Glutamatergic neuron (in vitro differentiated cells): ENCODE measurements at regions not wholly inside any gene's neighbourhood (a gene's known extent, or its start where the extent isn't known, plus 50 kb on each side); places are given as distances from the start of the nearest gene placed in this dataset.
"Not testable (repeated sequence)": the region's sequence is repeated elsewhere in the genome, so short reads cannot be mapped to it uniquely, and the experiment has no call there.

ENCODE experiments used
- DNase-seq: peaks from one replicate; pipeline ENCODE4 v3.0.0; 2022
- H3K27ac Mint-ChIP-seq: one replicate; pipeline ENCODE4 v1.8.0; 2020; ENCODE audit warnings: mild to moderate bottlenecking, mixed read lengths, inconsistent platforms; ENCODE audit not compliant: unreplicated experiment
- H3K27me3 Mint-ChIP-seq: one replicate; pipeline ENCODE4 v1.8.0; 2020; ENCODE audit warnings: mild to moderate bottlenecking, moderate library complexity, mixed read lengths, inconsistent platforms; ENCODE audit not compliant: unreplicated experiment
- H3K36me3 Mint-ChIP-seq: one replicate; pipeline ENCODE4 v1.8.0; 2020; ENCODE audit warnings: mild to moderate bottlenecking, mixed read lengths, inconsistent platforms; ENCODE audit not compliant: unreplicated experiment
- H3K4me1 Mint-ChIP-seq: one replicate; pipeline ENCODE4 v1.8.0; 2020; ENCODE audit warnings: mild to moderate bottlenecking, low read depth, mixed read lengths, inconsistent platforms; ENCODE audit not compliant: unreplicated experiment
- H3K4me3 Mint-ChIP-seq: one replicate; pipeline ENCODE4 v1.8.0; 2020; ENCODE audit warnings: mild to moderate bottlenecking, mixed read lengths, inconsistent platforms; ENCODE audit not compliant: unreplicated experiment
- H3K9me3 Mint-ChIP-seq: one replicate; pipeline ENCODE4 v1.8.0; 2020; ENCODE audit warnings: mild to moderate bottlenecking, moderate library complexity, mixed read lengths, inconsistent platforms; ENCODE audit not compliant: unreplicated experiment
- CTCF ChIP-seq: fragments of 200-600 bp; sonication (generic); IDR thresholded peaks from one replicate; pipeline ENCODE4 v1.5.0; 2021; ENCODE audit not compliant: partially characterized antibody, unreplicated experiment

- DNase-seq = no peak
- Mint-ChIP-seq H3K27ac (no peak overlapping the region), H3K27me3 (peaks cover 2% of the 10 kb centered on the region), H3K9me3 (no peaks in the 10 kb centered on the region), H3K4me3 (no peak overlapping the region), H3K4me1 (no peaks in the 10 kb centered on the region), H3K36me3 (no peaks in the 10 kb centered on the region)
- TF ChIP-seq CTCF = no peak
These were observed 1078.3 kb upstream of the EDIL3 start for GRCh38 chr5:85462957-85463356.

- Mint-ChIP-seq H3K36me3 (no peaks in the 10 kb centered on the region), H3K4me1 (no peaks in the 10 kb centered on the region), H3K9me3 (no peaks in the 10 kb centered on the region), H3K27ac (no peak overlapping the region), H3K4me3 (no peak overlapping the region), H3K27me3 (no peaks in the 10 kb centered on the region)
- no peak for DNase-seq
- no peak for TF ChIP-seq CTCF
These were observed 1081.7 kb upstream of the EDIL3 start for GRCh38 chr5:85466423-85466822.

- Mint-ChIP-seq H3K36me3 (no peaks in the 10 kb centered on the region), H3K4me1 (no peaks in the 10 kb centered on the region), H3K9me3 (no peaks in the 10 kb centered on the region), H3K27ac (no peak overlapping the region), H3K27me3 (no peaks in the 10 kb centered on the region), H3K4me3 (no peak overlapping the region)
- DNase-seq = no peak
- no peak for TF ChIP-seq CTCF
These were observed 1088.1 kb upstream of the EDIL3 start for GRCh38 chr5:85472749-85473148.

GRCh38 chr5:85475151-85475550 is 1090.5 kb upstream of the EDIL3 start:
- not testable (repeated sequence) for H3K9me3 Mint-ChIP-seq, H3K4me3 Mint-ChIP-seq, H3K36me3 Mint-ChIP-seq, DNase-seq, H3K27ac Mint-ChIP-seq, H3K4me1 Mint-ChIP-seq, H3K27me3 Mint-ChIP-seq

- no peak overlapping the region for H3K4me3 Mint-ChIP-seq
- H3K36me3 Mint-ChIP-seq = no peaks in the 10 kb centered on the region
- no peaks in the 10 kb centered on the region for H3K9me3 Mint-ChIP-seq
- H3K4me1 Mint-ChIP-seq = no peaks in the 10 kb centered on the region
- H3K27ac Mint-ChIP-seq = no peak overlapping the region
- no peak for DNase-seq
- no peak for TF ChIP-seq CTCF
- no peaks in the 10 kb centered on the region for H3K27me3 Mint-ChIP-seq
These were observed 1091.9 kb upstream of the EDIL3 start for GRCh38 chr5:85476617-85477016.

GRCh38 chr5:85479849-85480248 is 1095.2 kb upstream of the EDIL3 start:
- TF ChIP-seq CTCF = no peak
- no peak for DNase-seq
- Mint-ChIP-seq H3K4me3 (no peak overlapping the region), H3K27me3 (no peaks in the 10 kb centered on the region), H3K27ac (no peak overlapping the region), H3K9me3 (no peaks in the 10 kb centered on the region), H3K36me3 (peaks cover under 1% of the 10 kb centered on the region), H3K4me1 (no peaks in the 10 kb centered on the region)
